Neural cell (in vitro differentiated cells): ENCODE measurements at regions not wholly inside any gene's neighbourhood (a gene's known extent, or its start where the extent isn't known, plus 50 kb on each side); places are given as distances from the start of the nearest gene placed in this dataset.

Source experiments
- H2AFZ ChIP-seq: fragments of 200-600, 300-800 bp; sonication (generic), shearing (Covaris generic); 2 replicates; pipeline ENCODE4 v1.6.0; 2014; ENCODE audit warnings: low read depth, mild to moderate bottlenecking, antibody characterized with exemption, low read length, moderate library complexity
- H3F3A ChIP-seq: fragments of 200-600 bp; shearing (Covaris generic); 2 replicates; pipeline ENCODE4 v1.6.1; 2016; ENCODE audit warnings: mild to moderate bottlenecking, moderate library complexity, mixed read lengths, antibody characterized with exemption, low read length; ENCODE audit not compliant: insufficient read depth, poor library complexity, severe bottlenecking
- H3K27ac ChIP-seq: fragments of 200-600, 300-800 bp; sonication (generic), shearing (Covaris generic); 2 replicates; pipeline ENCODE4 v1.5.1; 2014; ENCODE audit warnings: mild to moderate bottlenecking, low read length, moderate library complexity
- H3K27me3 ChIP-seq: fragments of 300-800, 200-600 bp; sonication (generic), shearing (Covaris generic); 2 replicates; pipeline ENCODE4 v1.6.0; 2014; ENCODE audit warnings: mild to moderate bottlenecking, low read depth, low read length, moderate library complexity; ENCODE audit not compliant: insufficient read depth
- H3K36me3 ChIP-seq: fragments of 300-800, 200-600 bp; sonication (generic), shearing (Covaris generic); 2 replicates; pipeline ENCODE4 v1.5.1; 2014; ENCODE audit warnings: mild to moderate bottlenecking, antibody characterized with exemption, low read length, moderate library complexity; ENCODE audit not compliant: insufficient read depth
- H3K4me2 ChIP-seq: fragments of 300-800, 200-600 bp; sonication (generic), shearing (Covaris generic); 2 replicates; pipeline ENCODE4 v1.6.0; 2014; ENCODE audit warnings: mild to moderate bottlenecking, low read length
- H3K4me3 ChIP-seq: fragments of 300-800, 200-600 bp; sonication (generic), shearing (Covaris generic); 2 replicates; pipeline ENCODE4 v1.5.1; 2014; ENCODE audit warnings: mild to moderate bottlenecking, low read length, moderate library complexity
- H3K79me2 ChIP-seq: fragments of 200-600 bp; shearing (Covaris generic); replicated peaks from 2 replicates; pipeline ENCODE4 v1.6.0; 2014; ENCODE audit warnings: mild to moderate bottlenecking, low read length, moderate library complexity; ENCODE audit not compliant: insufficient read depth
- H3K9ac ChIP-seq: fragments of 300-800, 200-600 bp; sonication (generic), shearing (Covaris generic); 2 replicates; pipeline ENCODE4 v1.6.1; 2016; ENCODE audit warnings: mild to moderate bottlenecking, low read length, mixed read lengths
- H3K9me2 ChIP-seq: fragments of 200-600 bp; shearing (Covaris generic); 2 replicates; pipeline ENCODE4 v1.6.1; 2016; ENCODE audit warnings: mild to moderate bottlenecking, low read length, mixed read lengths; ENCODE audit not compliant: insufficient read depth
- H3K9me3 ChIP-seq: fragments of 200-600, 300-800 bp; sonication (generic), shearing (Covaris generic); 2 replicates; pipeline ENCODE4 v1.6.1; 2016; ENCODE audit warnings: mild to moderate bottlenecking, mixed run types, low read length, moderate library complexity, mixed read lengths
- H4K20me1 ChIP-seq: fragments of 200-600 bp; shearing (Covaris generic); 2 replicates; pipeline ENCODE4 v1.6.1; 2016; ENCODE audit warnings: mild to moderate bottlenecking, mixed run types; ENCODE audit not compliant: insufficient read depth
- EP300 ChIP-seq: fragments of 450-650 bp; conservative IDR thresholded peaks from 2 replicates; pipeline ENCODE4 v1.6.1; 2014; ENCODE audit warnings: antibody characterized with exemption, mild to moderate bottlenecking, moderate library complexity; ENCODE audit not compliant: poor library complexity, severe bottlenecking
- EZH2 ChIP-seq: fragments of 200-600, 300-800 bp; shearing (Covaris generic), sonication (generic); IDR thresholded peaks from 2 replicates; pipeline ENCODE4 v1.6.1; 2014; ENCODE audit warnings: antibody characterized with exemption, low read length, borderline replicate concordance, mild to moderate bottlenecking; ENCODE audit not compliant: insufficient read depth, poor library complexity, severe bottlenecking
- MXI1 ChIP-seq: fragments of 450-650 bp; conservative IDR thresholded peaks from 2 replicates; pipeline ENCODE4 v1.6.1; 2014; ENCODE audit warnings: antibody characterized with exemption, mild to moderate bottlenecking; ENCODE audit not compliant: poor library complexity, severe bottlenecking
- POLR2AphosphoS5 ChIP-seq: IDR thresholded peaks from 2 replicates; pipeline ENCODE4 v1.6.1; 2012
- RAD21 ChIP-seq: fragments of 450-650 bp; conservative IDR thresholded peaks from 2 replicates; pipeline ENCODE4 v1.6.1; 2014; ENCODE audit warnings: antibody characterized with exemption, mild to moderate bottlenecking, moderate library complexity
- SMC3 ChIP-seq: fragments of 450-650 bp; conservative IDR thresholded peaks from 2 replicates; pipeline ENCODE4 v1.6.1; 2014; ENCODE audit warnings: antibody characterized with exemption, mild to moderate bottlenecking, moderate library complexity; ENCODE audit not compliant: poor library complexity
- TAF1 ChIP-seq: IDR thresholded peaks from 2 replicates; pipeline ENCODE4 v1.6.1; 2012; ENCODE audit warnings: low read depth
- TF ChIP-seq, protein P1 (sequence below): IDR thresholded peaks from 2 replicates; pipeline ENCODE4 v1.6.1; 2012; ENCODE audit warnings: borderline replicate concordance
- TF ChIP-seq, protein P2 (sequence below): fragments of 450-650 bp; IDR thresholded peaks from 2 replicates; pipeline ENCODE4 v1.5.1; 2014; ENCODE audit warnings: antibody characterized with exemption, mild to moderate bottlenecking, moderate library complexity; ENCODE audit not compliant: poor library complexity, severe bottlenecking

DNA sequence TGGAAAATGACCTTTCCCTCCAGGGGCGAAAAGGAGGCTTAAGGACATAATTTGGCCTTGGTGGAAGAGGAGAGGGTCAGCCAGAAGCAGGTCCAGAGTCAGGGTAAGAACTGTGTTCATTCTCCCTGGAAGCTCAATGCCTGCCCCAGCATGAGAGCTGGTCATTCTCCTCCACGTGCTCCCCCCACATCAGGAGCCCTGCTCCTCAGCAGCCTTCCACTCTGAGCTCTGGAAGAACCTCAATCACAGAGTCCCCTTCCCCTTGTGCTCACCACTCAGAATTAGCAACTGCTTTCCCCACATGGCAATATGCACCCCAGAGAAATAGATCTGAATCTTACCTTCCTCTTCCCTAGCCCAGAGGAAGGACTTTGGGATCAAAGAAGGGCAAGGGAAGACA is 115.4 kb downstream of the TMEM200C start:
- Histone ChIP-seq H3F3A (no peaks in the 10 kb centered on the region), H3K27me3 (no peaks in the 10 kb centered on the region), H3K79me2 (no peaks in the 10 kb centered on the region), H3K9ac (no peak overlapping the region), H3K4me2 (no peak overlapping the region), H3K9me3 (no peaks in the 10 kb centered on the region), H4K20me1 (no peaks in the 10 kb centered on the region), H3K4me3 (no peak overlapping the region), H3K9me2 (no peaks in the 10 kb centered on the region), H2AFZ (no peak overlapping the region), H3K36me3 (no peaks in the 10 kb centered on the region), H3K27ac (no peak overlapping the region)
- TF ChIP-seq EP300: no peak
- no peak for TF ChIP-seq RAD21
- TF ChIP-seq, protein P1, sequence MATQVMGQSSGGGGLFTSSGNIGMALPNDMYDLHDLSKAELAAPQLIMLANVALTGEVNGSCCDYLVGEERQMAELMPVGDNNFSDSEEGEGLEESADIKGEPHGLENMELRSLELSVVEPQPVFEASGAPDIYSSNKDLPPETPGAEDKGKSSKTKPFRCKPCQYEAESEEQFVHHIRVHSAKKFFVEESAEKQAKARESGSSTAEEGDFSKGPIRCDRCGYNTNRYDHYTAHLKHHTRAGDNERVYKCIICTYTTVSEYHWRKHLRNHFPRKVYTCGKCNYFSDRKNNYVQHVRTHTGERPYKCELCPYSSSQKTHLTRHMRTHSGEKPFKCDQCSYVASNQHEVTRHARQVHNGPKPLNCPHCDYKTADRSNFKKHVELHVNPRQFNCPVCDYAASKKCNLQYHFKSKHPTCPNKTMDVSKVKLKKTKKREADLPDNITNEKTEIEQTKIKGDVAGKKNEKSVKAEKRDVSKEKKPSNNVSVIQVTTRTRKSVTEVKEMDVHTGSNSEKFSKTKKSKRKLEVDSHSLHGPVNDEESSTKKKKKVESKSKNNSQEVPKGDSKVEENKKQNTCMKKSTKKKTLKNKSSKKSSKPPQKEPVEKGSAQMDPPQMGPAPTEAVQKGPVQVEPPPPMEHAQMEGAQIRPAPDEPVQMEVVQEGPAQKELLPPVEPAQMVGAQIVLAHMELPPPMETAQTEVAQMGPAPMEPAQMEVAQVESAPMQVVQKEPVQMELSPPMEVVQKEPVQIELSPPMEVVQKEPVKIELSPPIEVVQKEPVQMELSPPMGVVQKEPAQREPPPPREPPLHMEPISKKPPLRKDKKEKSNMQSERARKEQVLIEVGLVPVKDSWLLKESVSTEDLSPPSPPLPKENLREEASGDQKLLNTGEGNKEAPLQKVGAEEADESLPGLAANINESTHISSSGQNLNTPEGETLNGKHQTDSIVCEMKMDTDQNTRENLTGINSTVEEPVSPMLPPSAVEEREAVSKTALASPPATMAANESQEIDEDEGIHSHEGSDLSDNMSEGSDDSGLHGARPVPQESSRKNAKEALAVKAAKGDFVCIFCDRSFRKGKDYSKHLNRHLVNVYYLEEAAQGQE: no peak
- TF ChIP-seq, protein P2, sequence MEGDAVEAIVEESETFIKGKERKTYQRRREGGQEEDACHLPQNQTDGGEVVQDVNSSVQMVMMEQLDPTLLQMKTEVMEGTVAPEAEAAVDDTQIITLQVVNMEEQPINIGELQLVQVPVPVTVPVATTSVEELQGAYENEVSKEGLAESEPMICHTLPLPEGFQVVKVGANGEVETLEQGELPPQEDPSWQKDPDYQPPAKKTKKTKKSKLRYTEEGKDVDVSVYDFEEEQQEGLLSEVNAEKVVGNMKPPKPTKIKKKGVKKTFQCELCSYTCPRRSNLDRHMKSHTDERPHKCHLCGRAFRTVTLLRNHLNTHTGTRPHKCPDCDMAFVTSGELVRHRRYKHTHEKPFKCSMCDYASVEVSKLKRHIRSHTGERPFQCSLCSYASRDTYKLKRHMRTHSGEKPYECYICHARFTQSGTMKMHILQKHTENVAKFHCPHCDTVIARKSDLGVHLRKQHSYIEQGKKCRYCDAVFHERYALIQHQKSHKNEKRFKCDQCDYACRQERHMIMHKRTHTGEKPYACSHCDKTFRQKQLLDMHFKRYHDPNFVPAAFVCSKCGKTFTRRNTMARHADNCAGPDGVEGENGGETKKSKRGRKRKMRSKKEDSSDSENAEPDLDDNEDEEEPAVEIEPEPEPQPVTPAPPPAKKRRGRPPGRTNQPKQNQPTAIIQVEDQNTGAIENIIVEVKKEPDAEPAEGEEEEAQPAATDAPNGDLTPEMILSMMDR: no peak
- TF ChIP-seq SMC3: no peak
- no peak for TF ChIP-seq MXI1
- no peak for TF ChIP-seq TAF1
- TF ChIP-seq EZH2: no peak
- TF ChIP-seq POLR2AphosphoS5: no peak

DNA sequence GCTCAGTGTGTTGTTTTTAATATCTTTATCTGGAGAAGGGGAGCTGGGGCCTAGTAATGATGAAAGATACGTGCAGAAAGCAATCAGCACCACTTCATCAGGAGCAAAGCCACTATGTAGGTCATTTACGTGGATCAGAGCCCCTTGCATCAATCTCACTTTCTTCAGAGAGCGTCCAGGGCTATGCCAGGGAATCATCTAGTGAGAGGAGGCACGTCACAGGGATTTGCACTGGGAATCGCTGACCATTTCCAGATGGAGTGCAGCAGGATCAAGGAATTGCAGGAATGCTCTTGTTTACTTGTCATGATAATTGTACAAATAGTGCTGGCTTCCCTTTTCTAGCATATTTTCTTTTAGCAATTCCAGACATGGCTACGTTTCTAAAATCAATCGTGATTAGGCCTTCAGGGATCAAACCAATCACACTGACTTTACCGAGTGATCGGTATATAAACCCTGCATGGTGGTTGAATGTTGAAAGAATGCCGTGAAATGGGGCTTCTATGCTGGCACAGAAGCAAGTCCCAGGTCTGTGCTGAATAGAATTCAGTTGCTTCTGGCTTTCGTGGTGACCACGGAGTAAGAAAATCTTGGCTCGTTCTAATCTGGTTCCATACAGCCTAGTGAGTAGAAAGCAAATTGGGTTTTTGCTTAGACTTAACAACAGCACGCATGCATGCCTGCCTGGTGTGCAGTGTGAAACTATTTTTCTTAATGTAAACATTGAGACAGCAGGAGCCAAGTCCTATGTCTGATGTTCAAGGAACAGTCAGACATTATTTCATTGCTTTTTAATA is 122.8 kb downstream of the TMEM200C start:
- Histone ChIP-seq H3K9ac (no peak overlapping the region), H4K20me1 (no peaks in the 10 kb centered on the region), H3K9me2 (no peaks in the 10 kb centered on the region), H3K36me3 (no peaks in the 10 kb centered on the region), H3K9me3 (no peaks in the 10 kb centered on the region), H3K79me2 (no peaks in the 10 kb centered on the region), H3K27me3 (no peaks in the 10 kb centered on the region), H3K27ac (no peak overlapping the region), H2AFZ (no peak overlapping the region), H3K4me3 (no peak overlapping the region), H3F3A (no peaks in the 10 kb centered on the region), H3K4me2 (no peak overlapping the region)
- TF ChIP-seq EP300 (no peak), EZH2 (no peak), TAF1 (no peak), SMC3 (no peak), POLR2AphosphoS5 (no peak)
- TF ChIP-seq, protein P1: no peak
